HG02885 (cell line): ENCODE measurements at regions not wholly inside any gene's neighbourhood (a gene's known extent, or its start where the extent isn't known, plus 50 kb on each side); places are given as distances from the start of the nearest gene placed in this dataset.

Source experiments
- ATAC-seq: cut with Tn5 transposase; IDR thresholded peaks from one replicate; pipeline ENCODE4 v1.9.1; 2021; ENCODE audit warnings: mild to moderate bottlenecking; ENCODE audit not compliant: unreplicated experiment, poor library complexity

- no peak for ATAC-seq
Measured at GRCh38 chr7:42987648-42988214, 55.6 kb downstream of the MRPL32 start.

DNA sequence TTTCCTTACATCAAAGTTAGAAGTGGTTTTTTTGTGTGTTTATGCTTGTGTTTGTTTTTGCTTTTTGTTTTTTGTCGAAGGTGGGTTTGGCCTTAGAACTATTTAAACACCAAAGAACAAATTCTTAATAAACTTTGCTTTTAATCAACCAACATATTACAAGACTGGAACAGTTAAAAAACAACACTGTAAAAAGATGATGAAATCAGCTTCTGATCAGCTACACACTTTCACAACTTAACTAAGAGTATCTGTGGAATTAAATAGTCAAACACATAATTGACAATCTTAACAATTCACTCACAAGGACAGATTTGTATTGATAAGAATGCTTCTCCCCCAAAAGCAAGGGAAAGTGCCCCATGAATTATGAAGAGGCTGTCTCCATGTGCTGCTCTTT is 58.8 kb downstream of the MRPL32 start:
- no peak for ATAC-seq

- ATAC-seq, result no peak
Measured at GRCh38 chr7:42991913-42992591, 59.9 kb downstream of the MRPL32 start.

GRCh38 chr7:42993038-42993437 is 60.9 kb downstream of the MRPL32 start:
- no peak for ATAC-seq

- ATAC-seq, result no peak
Measured at GRCh38 chr7:42994096-42994495, 61.9 kb downstream of the MRPL32 start.

DNA sequence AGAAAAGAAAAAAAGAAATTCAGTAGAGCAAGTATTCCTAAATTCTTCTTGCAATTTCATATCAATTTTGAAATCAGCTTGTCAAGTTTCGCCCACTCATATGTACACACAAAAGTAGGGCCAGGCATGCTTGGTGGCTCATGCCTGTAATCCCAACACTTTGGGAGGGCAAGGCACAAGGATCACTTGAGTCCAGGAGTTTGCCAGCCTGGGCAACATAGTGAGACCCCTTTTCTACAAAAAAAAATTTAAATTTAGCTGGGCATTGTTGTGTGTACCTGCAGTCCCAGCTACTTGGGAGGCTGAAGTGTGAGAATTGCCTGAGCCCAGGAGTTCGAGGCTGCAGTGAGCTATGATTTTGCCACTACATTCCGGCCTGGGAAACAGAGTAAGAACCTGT is 65.4 kb downstream of the MRPL32 start:
- ATAC-seq, result no peak

- ATAC-seq, result no peak
Measured at GRCh38 chr7:43004082-43004481, 71.9 kb downstream of the MRPL32 start.

DNA sequence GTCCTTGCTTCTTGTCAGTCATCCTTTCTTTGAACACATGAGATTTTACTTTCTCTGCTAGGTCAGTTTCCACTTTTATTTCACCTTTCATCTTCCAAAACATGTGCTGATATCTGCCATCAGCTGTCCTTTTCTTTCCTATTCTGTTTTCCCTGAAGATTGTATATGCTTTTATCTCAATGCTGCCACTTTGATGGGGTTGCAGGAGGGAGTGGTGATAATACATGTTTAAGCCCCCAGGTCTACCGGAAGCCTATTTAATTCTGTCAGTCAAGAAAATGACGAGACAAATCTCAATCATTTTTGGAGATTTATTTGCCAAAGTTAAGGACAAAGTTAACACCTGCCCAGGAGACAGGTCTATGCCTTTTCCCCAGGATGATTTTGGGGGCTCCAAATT is 73.8 kb downstream of the MRPL32 start:
- no peak for ATAC-seq

DNA sequence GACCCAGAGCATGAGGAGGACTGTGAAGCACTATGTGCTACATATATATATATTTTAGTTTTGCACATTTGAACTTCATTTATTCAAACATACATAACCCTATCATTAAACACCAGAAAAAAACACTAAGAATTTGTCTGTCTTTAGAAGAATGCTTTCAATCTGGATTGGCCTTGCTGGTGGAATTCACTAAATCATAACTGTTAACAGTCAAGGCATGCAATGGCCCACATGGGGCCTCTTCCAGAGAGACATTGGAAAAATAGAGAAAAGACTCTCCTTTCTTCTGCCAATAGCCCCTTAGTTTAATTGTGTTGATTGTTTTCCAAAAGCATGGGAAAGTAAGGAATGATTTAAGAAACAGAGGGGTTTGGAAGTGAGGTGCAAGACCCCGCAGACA is 77.9 kb downstream of the MRPL32 start:
- no peak for ATAC-seq

- no peak for ATAC-seq
Measured at GRCh38 chr7:43011879-43012278, 79.7 kb downstream of the MRPL32 start.

DNA sequence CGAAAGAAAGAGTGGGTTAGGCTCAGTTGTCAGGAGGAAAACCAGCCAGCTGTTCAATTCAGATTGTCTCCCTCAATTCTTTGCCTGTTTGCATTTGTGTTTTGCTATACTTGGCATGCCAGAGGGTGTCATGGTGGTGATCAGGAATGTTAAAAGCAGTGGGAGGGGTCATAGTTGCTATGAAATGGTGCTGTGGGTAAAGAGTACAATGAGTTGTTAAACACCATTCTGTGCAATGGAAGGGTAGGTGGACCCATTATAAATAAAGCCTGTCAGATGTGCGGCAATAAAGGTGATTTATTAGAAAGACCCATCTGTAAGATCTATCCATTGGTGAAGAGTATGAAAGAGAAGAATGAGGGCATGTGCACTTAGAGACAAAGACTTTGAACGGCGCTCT is 82.2 kb downstream of the MRPL32 start:
- no peak for ATAC-seq

- no peak for ATAC-seq
Measured at GRCh38 chr7:43015301-43015700, 83.1 kb downstream of the MRPL32 start.

DNA sequence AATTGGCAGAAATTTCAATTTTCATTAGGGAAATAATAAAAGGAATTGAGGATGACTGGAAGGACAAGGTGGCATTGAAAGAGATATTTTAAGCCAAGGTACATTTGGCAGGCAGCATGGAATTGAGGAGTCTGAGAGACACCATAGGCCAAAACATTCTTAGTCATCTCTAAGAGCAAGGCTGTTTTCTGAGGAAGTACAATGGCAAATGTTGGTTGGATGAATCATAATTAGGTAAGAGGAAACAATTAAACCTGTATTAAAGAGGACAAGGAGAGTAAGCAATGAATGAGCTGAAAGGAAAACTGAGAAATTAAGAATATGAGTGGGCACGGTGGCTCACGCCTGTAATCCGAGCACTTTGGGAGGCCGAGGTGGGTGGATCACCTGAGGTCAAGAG is 86.3 kb downstream of the MRPL32 start:
- ATAC-seq, result no peak

DNA sequence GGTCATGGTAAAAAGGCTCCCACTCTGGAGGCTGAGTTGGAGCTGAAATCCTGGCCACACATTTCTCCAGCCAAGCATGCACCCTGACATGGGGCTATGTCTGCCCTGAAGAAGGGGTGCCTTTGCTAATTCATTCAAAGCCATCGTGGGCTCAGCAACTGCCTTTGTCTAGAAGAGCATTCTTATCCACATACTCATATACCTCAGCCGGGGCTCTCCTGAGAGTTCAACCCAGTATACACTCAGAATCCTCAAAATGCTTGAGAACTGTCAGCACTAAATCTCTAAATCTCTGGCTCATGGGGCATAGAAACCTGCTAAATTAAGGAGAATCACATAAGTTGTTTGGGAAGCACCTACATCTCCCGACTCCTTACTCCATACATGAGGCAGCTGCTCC is 89.3 kb downstream of the MRPL32 start:
- ATAC-seq, result no peak

- no peak for ATAC-seq
Measured at GRCh38 chr7:43022008-43022407, 89.8 kb downstream of the MRPL32 start.

- no peak for ATAC-seq
Measured at GRCh38 chr7:43033369-43033768, 79.1 kb upstream of the HECW1 start.

- ATAC-seq, result no peak
Measured at GRCh38 chr7:43034535-43035002, 77.9 kb upstream of the HECW1 start.

GRCh38 chr7:43037531-43037930 is 74.9 kb upstream of the HECW1 start:
- ATAC-seq, result no peak

- ATAC-seq, result no peak
Measured at GRCh38 chr7:43038254-43038653, 74.2 kb upstream of the HECW1 start.

- ATAC-seq, result no peak
Measured at GRCh38 chr7:43039346-43039745, 73.1 kb upstream of the HECW1 start.

- no peak for ATAC-seq
Measured at GRCh38 chr7:43040461-43040860, 72.0 kb upstream of the HECW1 start.

DNA sequence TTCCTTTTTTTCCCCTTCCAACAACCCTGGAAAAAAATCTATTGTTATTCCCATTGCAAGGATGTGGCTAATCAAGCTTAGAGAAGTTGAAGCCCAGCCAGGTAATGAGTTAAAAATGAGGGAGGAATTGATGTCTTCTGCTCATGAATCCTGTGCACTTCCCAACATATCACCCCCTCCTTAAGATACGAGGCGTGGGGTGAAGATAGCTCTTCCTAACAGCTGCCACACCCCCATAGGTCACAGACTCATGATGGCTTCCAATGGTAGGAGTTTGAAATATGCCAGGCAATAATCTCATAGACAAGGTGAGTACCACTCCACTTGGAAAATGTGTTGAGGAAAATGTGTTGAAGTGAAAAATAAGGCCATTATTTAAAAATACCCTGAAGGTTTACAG is 71.3 kb upstream of the HECW1 start:
- no peak for ATAC-seq
